ENCODE measurements at regions not wholly inside any gene's neighbourhood (a gene's known extent, or its start where the extent isn't known, plus 50 kb on each side); places are given as distances from the start of the nearest gene placed in this dataset.

DNA sequence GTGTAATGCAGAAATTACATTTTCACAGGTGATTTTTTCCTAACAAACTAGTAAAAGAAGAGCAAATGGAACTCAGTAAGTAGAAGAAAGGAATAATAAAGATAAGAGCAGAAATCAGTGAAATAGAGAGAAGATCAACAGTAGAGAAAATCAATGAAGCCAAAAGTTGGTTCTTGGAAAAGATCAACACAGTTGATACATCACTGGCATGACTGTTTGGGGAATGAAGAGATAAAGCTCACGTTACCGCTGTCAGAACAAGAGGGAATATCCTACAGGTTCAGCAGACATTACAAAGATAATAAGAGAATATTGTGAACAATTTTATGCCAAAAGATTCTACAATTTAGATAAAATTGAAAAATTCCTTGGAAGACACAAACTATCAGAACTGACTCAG is 146.4 kb downstream of the ACTR3B start:
- Histone ChIP-seq H3K9ac (no peak overlapping the region), H3K36me3 (no peaks in the 10 kb centered on the region)

DNA sequence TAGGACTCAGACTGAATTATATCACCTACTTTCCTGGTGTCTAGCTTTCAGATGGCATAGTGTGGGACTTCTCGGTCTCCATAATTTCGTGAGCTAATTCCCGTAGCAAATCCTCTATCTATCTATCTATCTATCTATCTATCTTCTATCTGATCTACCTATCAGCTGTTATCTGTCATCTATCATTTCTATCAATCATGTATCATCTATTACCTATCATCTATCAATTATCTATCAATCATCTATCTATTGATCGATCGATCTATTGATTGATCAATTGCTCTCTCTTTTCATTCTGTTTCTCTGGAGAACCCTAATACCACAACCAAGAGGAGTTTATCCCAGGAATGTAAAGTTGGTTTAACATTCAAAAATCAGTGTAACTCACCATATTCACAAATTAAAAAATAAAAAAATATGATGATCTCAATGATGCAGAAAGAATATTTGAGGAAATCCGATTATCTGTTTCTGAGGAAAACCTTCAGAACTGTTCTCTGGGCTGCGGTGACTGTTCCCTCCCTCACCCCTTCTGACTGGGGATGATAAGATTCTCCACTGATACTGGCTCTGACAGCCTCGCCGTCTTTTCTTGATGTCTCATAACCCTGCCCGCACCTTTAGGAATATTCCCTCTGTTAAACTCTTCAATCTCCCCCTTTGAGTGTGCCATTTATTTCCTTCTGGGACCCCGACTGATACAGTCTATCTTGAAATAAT is 147.7 kb downstream of the ACTR3B start:
- H3K4me1 ChIP-seq, result no peaks in the 10 kb centered on the region
- TF ChIP-seq Cebpa-rat (IDR thresholded peaks at IDR 0.05), result no peak
- no peaks in the 10 kb centered on the region for H4K20me1 ChIP-seq

More for the DNA sequence above, 146.4 kb downstream of the ACTR3B start:
- H3K4me1 ChIP-seq, result no peaks in the 10 kb centered on the region
- no peak overlapping the region for H3K27ac ChIP-seq
- TF ChIP-seq Cebpa-rat (IDR thresholded peaks at IDR 0.05), result no peak
- no peak overlapping the region for H3K4me3 ChIP-seq
- no peaks in the 10 kb centered on the region for H3K9me3 ChIP-seq
- no peaks in the 10 kb centered on the region for H4K20me1 ChIP-seq
- H3K4me2 ChIP-seq, result no peak overlapping the region
- H3K27me3 ChIP-seq, result no peaks in the 10 kb centered on the region

DNA sequence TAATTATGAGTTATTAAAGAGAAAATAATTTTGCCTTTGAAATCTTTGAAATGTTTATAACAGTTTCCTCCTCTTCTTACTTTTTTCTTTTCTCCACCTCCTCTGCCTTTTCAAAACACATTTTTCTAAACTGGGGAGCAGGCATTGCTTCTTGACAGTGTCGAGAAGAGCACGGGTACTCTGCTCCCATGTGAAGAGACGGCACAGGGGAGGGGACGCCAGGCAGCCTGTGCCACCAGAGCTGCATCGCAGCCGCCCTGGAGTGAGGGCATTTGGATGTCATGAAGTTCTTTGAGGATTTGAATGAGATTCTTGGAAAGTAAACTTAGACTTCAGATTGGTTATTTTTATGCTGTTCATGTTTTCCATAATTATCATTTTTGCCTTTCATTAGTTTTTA is 149.7 kb downstream of the ACTR3B start:
- no peaks in the 10 kb centered on the region for H3K36me3 ChIP-seq
- TF ChIP-seq Cebpa-rat (IDR thresholded peaks at IDR 0.05), result no peak
- H3K4me1 ChIP-seq, result no peaks in the 10 kb centered on the region
- no peak overlapping the region for H3K9ac ChIP-seq
- H4K20me1 ChIP-seq, result no peaks in the 10 kb centered on the region
- no peak overlapping the region for H3K27ac ChIP-seq
- H3K9me3 ChIP-seq, result no peaks in the 10 kb centered on the region
- no peak overlapping the region for H3K4me2 ChIP-seq
- H3K4me3 ChIP-seq, result no peak overlapping the region
- H3K27me3 ChIP-seq, result no peaks in the 10 kb centered on the region

More for the DNA sequence above, 147.7 kb downstream of the ACTR3B start:
- no peak overlapping the region for H3K4me2 ChIP-seq
- no peaks in the 10 kb centered on the region for H3K27me3 ChIP-seq
- H3K36me3 ChIP-seq, result no peaks in the 10 kb centered on the region
- no peaks in the 10 kb centered on the region for H3K9me3 ChIP-seq
- no peak overlapping the region for H3K9ac ChIP-seq
- no peak overlapping the region for H3K4me3 ChIP-seq
- no peak overlapping the region for H3K27ac ChIP-seq

DNA sequence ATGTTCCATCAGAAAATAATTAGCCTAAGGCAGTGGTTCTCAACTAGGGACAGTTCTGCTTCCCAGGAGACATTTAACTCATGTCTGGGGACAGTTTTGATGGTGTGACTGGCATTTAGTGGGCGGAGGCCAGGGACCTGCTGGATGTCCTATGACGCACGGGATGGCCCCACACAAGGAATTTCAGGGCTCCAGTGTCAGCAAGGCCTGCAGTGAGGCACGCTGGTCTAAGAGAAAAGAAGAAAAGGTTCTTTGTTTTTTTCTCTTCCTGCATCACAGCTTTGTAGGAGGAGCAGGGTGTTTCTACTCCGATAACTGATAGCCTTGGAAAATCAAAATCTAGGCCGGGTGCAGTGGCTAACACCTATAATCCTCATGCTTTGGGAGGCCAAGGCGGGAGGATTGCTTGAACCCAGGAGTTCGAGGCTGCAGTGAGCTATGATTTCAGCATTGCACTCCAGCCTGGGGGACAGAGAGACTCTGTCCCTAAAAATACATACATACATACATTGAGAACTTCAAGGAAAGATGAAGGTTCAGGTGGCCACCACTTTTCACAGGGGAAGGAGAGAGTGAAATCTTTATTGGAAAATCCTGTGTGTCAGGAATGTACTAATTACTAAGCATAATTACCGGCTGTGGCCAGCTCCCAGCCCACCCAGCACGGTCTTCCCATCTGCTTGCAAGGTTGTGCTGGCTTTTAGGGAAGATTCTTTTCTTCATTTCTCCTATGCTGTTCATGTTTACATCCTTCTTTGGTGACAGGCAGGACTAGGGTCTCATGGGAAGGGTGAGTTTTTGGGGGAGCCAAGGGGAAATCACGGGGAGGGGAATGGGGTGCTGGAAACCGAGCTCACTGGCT is 150.4 kb downstream of the ACTR3B start:
- no peak overlapping the region for H3K4me2 ChIP-seq
- no peaks in the 10 kb centered on the region for H3K4me1 ChIP-seq
- H3K9ac ChIP-seq, result no peak overlapping the region
- H3K4me3 ChIP-seq, result no peak overlapping the region
- H4K20me1 ChIP-seq, result no peaks in the 10 kb centered on the region
- H3K36me3 ChIP-seq, result no peaks in the 10 kb centered on the region
- H3K9me3 ChIP-seq, result no peaks in the 10 kb centered on the region
- no peak for TF ChIP-seq Cebpa-rat (IDR thresholded peaks at IDR 0.05)
- H3K27ac ChIP-seq, result no peak overlapping the region
- H3K27me3 ChIP-seq, result no peaks in the 10 kb centered on the region

DNA sequence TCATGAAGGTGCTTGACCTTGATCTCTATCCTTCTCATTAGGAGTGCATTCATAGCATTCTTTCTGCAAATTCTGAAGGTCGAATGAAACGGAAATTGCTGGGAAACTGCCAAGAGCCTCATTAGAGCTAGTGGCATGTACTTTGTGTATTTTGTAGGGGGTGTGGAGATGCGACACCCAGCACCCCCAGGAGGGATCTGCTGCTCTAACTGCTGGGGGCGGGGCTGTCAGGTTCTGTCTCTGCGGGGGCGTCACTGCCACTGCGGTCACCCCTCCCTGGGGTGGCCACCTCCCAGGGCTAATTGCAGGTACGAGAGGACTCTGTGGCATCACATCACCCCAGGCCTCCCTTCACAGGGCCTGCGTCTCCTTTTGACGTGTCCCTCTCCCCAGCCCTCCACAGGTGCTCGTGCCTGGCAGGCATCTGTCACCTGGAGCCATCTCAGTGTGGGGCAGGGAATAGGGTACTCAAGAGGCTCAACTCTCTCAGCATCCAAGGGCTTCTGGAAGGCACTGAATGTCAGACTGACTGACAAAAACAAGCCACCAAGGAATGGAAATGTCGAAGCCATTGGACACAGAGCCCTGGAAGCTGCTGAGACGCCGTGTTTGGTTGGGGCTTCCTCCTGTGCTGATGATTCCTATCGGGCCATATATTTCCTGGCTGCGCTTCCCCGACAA is 151.1 kb downstream of the ACTR3B start:
- Histone ChIP-seq H3K27me3 (no peaks in the 10 kb centered on the region), H3K27ac (no peak overlapping the region), H3K4me1 (no peaks in the 10 kb centered on the region), H3K36me3 (no peaks in the 10 kb centered on the region), H4K20me1 (no peaks in the 10 kb centered on the region), H3K9me3 (no peaks in the 10 kb centered on the region), H3K9ac (no peak overlapping the region), H3K4me3 (no peak overlapping the region), H3K4me2 (no peak overlapping the region)
- TF ChIP-seq Cebpa-rat (IDR thresholded peaks at IDR 0.05), result no peak

DNA sequence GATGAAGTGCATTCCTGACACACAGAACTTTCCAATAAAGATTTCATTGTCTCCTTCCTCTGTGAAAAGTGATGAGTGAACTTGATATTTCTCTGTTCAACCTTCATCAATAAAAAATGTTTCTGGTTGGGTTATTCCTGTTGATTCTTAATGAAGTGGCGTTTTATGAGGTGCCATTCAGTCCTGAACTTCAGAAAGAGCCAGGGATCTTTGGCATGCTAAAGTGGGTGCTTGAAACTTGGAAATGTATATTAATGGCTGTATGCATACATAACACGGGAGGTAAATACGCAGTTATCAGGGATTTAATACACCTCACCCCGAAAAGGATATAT is 151.6 kb downstream of the ACTR3B start:
- Histone ChIP-seq H3K4me3 (no peak overlapping the region), H3K4me1 (no peaks in the 10 kb centered on the region), H3K27ac (no peak overlapping the region), H3K27me3 (no peaks in the 10 kb centered on the region), H3K36me3 (no peaks in the 10 kb centered on the region), H3K9me3 (no peaks in the 10 kb centered on the region), H3K9ac (no peak overlapping the region), H4K20me1 (no peaks in the 10 kb centered on the region), H3K4me2 (no peak overlapping the region)
- TF ChIP-seq Cebpa-rat (IDR thresholded peaks at IDR 0.05), result no peak

DNA sequence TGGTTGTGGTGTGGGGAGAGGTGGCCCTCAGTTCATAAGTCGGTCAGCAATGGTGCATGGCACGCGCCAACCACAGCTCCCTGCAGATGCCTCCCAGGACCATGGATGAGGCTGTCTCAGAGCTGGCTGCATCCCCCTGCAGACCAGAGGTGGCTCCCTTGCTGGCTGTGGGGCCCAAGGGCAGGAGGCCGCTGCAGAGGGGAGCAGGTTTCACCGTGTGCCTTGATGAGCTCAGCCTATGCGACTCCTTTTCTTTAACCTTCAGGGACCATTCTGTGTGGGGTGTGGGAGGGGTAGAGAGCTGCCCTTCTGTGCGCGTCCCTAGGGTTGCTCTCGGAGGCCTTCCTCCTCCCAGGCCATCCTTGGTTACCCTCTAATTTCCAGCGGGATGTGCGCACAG is 152.4 kb downstream of the ACTR3B start:
- TF ChIP-seq Cebpa-rat (IDR thresholded peaks at IDR 0.05), result no peak

DNA sequence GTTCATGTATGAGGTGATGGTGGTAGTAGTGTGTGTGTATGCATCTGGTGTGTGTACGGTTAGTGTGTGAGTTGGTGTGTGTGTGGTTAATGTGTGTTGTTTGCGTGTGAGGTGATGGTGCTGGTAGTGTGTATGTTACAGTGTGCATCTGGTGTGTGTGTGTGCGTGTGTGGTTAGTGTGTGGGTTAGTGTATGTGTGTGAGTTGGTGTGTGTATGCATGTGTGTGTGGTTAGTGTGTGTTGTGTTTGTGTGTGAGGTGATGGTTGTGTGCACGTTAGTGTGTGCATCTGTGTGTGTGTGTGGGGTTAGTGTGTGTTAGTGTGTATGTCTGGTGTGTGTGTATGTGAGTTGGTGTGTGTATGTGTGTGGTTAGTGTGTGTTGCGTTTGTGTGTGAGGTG is 153.0 kb downstream of the ACTR3B start:
- Histone ChIP-seq H4K20me1 (no peaks in the 10 kb centered on the region), H3K9me3 (no peaks in the 10 kb centered on the region), H3K27me3 (no peaks in the 10 kb centered on the region), H3K4me1 (no peaks in the 10 kb centered on the region), H3K27ac (no peak overlapping the region), H3K4me3 (no peak overlapping the region), H3K36me3 (no peaks in the 10 kb centered on the region), H3K4me2 (no peak overlapping the region), H3K9ac (no peak overlapping the region)
- TF ChIP-seq Cebpa-rat (IDR thresholded peaks at IDR 0.05), result no peak

More for the DNA sequence above, 152.4 kb downstream of the ACTR3B start:
- Histone ChIP-seq H3K9me3 (no peaks in the 10 kb centered on the region), H3K4me3 (no peak overlapping the region), H3K9ac (no peak overlapping the region), H3K27me3 (no peaks in the 10 kb centered on the region), H3K4me2 (no peak overlapping the region), H3K4me1 (no peaks in the 10 kb centered on the region), H4K20me1 (no peaks in the 10 kb centered on the region), H3K36me3 (no peaks in the 10 kb centered on the region), H3K27ac (no peak overlapping the region)

DNA sequence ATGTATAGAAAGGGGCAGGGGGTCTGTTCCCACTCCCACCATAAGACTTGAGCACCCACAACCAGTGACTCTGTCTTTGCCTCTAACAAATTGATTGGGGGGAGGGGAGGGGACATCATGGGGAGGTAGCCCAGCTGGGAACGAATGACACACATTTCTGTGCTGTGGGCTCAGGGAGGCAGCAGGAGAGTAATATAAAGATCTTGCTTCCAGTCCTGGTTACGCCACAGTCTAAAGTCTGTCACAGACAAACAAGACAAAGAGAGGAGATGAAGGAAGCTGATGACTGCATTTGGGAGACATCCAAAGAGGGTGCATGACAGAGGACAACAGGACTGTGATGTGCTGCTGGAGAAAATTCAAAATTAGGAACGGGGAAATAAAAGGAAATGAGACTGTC is 153.9 kb downstream of the ACTR3B start:
- H3K4me3 ChIP-seq, result no peak overlapping the region
- no peak overlapping the region for H3K9ac ChIP-seq
- H3K4me1 ChIP-seq, result no peaks in the 10 kb centered on the region
- H3K36me3 ChIP-seq, result no peaks in the 10 kb centered on the region
- 0 out of 2 replicates have a peak, but pooled peaks cover 8% of the 10 kb centered on the region for H3K9me3 ChIP-seq
- no peaks in the 10 kb centered on the region for H4K20me1 ChIP-seq
- no peak overlapping the region for H3K27ac ChIP-seq
- H3K4me2 ChIP-seq, result no peak overlapping the region
- H3K27me3 ChIP-seq, result no peaks in the 10 kb centered on the region
- TF ChIP-seq Cebpa-rat (IDR thresholded peaks at IDR 0.05), result no peak
